Duodenal mucosa (tissue), 2 donors: ENCODE measurements at regions not wholly inside any gene's neighbourhood (a gene's known extent, or its start where the extent isn't known, plus 50 kb on each side); places are given as distances from the start of the nearest gene placed in this dataset.

Experiments used
- H3K27ac ChIP-seq: one replicate; pipeline ENCODE4 v1.7.0; 2013; ENCODE audit warnings: low read depth, low read length
- H3K27me3 ChIP-seq, 2 donors: one replicate each; pipeline ENCODE4 v1.7.0; 2013; ENCODE audit warnings: low read length in 2 of 2, control low read depth in 1 of 2; ENCODE audit not compliant: insufficient read depth in 2 of 2, control insufficient read depth in 1 of 2
- H3K36me3 ChIP-seq, 2 donors: one replicate each; pipeline ENCODE4 v1.7.0; 2013; ENCODE audit warnings: low read length in 2 of 2, control low read depth in 1 of 2; ENCODE audit not compliant: insufficient read depth in 2 of 2, control insufficient read depth in 1 of 2
- H3K4me1 ChIP-seq, 2 donors: one replicate each; pipeline ENCODE4 v1.7.0; 2013; ENCODE audit warnings: low read length in 2 of 2, control low read depth in 1 of 2; ENCODE audit not compliant: insufficient read depth in 2 of 2, control insufficient read depth in 1 of 2
- H3K4me3 ChIP-seq, 2 donors: one replicate each; pipeline ENCODE4 v1.7.0; 2013; ENCODE audit warnings: low read length in 2 of 2, low read depth in 1 of 2
- H3K9ac ChIP-seq, 2 donors: one replicate each; pipeline ENCODE4 v1.7.0; 2013; ENCODE audit warnings: low read length in 2 of 2, low read depth in 1 of 2
- H3K9me3 ChIP-seq, 2 donors: one replicate each; pipeline ENCODE4 v1.7.0; 2013; ENCODE audit warnings: low read length in 2 of 2, control low read depth in 1 of 2; ENCODE audit not compliant: control insufficient read depth in 1 of 2

DNA sequence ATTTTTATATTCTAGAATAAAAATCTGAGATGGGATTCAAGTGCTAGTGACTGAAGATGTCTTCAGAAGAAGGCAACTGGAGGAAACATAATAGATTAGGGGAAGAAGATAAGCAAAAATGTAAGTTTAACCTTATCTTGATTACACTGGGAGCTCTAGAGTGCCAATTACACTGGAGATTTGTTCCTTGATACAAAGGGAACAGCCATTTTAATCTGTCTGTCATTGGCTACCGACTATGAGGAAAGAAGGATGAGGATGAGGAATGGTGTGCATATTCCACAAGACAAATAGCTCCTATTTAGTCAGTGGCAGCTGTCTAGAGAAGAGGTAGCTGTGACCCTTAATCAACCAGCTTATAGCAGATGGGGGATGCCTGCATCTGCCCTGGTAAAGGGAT is 1034.5 kb upstream of the IGFBP7 start:
- Histone ChIP-seq H3K4me3 (no peak overlapping the region), H3K27me3 (no peaks in the 10 kb centered on the region), H3K9ac (no peak overlapping the region), H3K36me3 (no peaks in the 10 kb centered on the region), H3K4me1 (no peaks in the 10 kb centered on the region), H3K27ac (no peak overlapping the region), H3K9me3 (peaks cover 2 to 5% of the 10 kb centered on the region in 2 donors)

DNA sequence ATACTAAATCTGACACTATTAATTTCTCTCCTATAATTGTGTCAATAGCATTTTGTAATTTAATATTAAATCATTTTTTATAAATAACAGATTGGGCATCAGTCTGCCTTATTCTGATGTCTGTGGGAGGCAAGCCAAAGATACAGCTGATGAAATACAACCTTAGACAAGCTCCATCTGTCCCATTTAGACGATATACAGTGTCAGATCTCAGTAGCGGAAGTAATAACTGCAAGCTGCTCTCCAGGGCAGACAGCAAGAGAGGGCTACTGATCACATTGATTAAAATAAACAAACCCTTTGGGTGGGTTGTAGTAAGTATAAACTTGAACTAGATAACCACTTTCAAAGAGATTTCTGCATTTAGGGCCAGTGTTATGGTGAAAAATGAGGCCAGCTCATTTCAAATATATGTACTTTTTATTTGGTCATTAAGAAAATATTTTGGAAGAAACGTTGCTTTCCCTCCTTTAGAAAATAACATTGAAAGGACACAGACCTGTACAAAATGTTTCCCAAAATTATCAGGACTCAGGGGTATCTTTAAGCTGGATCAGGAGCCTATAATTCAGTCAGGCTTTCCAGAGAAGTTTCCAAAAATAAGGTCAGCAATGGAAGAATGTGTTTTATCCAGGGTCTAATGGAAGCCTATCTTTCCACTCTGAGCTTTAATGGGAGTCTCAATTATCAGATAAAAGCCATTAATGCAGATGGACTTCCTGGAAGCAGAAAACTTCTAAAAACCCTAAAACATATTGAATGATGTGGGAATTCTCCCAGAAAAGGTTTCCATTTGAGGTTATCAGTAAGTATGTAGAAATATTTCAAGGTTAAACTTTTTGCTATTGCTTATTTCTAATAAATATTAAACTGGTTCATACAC is 1028.8 kb upstream of the IGFBP7 start:
- no peaks in the 10 kb centered on the region for H3K4me1 ChIP-seq
- H3K9me3 ChIP-seq = no peaks in the 10 kb centered on the region
- H3K9ac ChIP-seq = no peak overlapping the region
- H3K27me3 ChIP-seq = no peaks in the 10 kb centered on the region
- no peaks in the 10 kb centered on the region for H3K36me3 ChIP-seq
- H3K27ac ChIP-seq = no peak overlapping the region
- H3K4me3 ChIP-seq = no peak overlapping the region

DNA sequence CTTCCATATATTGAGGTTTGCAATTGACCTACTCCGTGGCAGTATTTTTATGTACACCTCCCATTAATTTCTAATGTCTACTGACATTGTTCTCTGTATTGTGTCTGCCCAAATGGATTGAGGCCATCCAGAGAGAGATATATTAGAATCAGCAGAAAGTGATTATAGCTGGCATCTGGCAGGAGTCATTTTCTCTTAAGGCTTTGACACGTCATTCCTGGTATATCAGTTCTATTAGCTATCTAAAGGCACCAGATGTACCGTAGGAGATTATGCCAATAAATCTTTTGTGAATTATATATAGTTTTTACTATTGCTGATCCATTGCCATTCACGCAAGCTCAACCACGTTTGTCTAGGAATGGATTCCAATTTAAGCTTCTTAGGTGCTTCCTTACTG is 1026.4 kb upstream of the IGFBP7 start:
- Histone ChIP-seq H3K4me3 (no peak overlapping the region), H3K27me3 (no peaks in the 10 kb centered on the region), H3K9me3 (peaks cover 0 to 5% of the 10 kb centered on the region in 2 donors), H3K4me1 (no peaks in the 10 kb centered on the region), H3K27ac (no peak overlapping the region), H3K9ac (no peak overlapping the region), H3K36me3 (no peaks in the 10 kb centered on the region)

DNA sequence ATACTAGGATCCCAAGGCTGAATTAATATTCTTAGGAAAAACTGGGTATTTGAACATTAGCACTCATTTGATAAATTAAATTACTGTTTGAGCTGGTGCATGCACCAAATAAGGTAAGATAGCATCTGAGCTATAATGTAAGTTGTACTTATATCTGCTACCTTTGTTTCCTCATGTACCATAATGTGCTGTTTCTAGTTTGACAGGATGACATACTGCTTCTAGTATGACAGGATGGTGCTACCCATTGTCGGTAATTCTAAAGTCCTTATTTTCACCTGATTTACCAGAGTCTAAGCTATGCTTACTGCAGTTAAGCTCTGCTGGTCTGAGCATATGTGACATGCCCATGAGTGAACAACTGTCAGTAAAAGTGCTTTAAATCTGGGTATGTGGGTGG is 1017.5 kb upstream of the IGFBP7 start:
- H3K27me3 ChIP-seq = no peaks in the 10 kb centered on the region
- H3K27ac ChIP-seq = no peak overlapping the region
- no peaks in the 10 kb centered on the region for H3K4me1 ChIP-seq
- H3K9ac ChIP-seq = no peak overlapping the region
- no peak overlapping the region for H3K4me3 ChIP-seq
- no peaks in the 10 kb centered on the region for H3K36me3 ChIP-seq
- H3K9me3 ChIP-seq = no peaks in the 10 kb centered on the region

DNA sequence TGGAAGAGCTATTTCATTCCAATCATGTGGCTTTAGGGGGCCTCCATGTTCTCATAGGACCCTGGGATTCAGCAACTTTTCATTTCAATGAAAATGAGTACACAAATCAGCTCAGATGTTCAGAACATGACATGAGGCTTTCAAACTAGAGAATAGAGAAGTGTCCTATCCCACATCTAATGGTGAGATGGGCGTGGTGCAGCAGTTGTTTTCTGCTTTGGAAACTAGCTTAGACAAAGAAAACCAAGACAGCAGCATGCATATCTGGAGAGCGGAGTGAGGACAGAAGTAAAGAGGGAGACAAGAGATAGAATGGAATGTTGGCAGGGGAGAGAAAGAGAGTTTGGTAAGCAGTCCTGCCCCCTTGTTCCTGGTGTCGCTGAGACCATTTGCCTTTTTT is 1009.1 kb upstream of the IGFBP7 start:
- no peaks in the 10 kb centered on the region for H3K4me1 ChIP-seq
- H3K9me3 ChIP-seq = peaks cover 0 to 4% of the 10 kb centered on the region in 2 donors
- H3K36me3 ChIP-seq = no peaks in the 10 kb centered on the region
- H3K27me3 ChIP-seq = no peaks in the 10 kb centered on the region
- H3K4me3 ChIP-seq = no peak overlapping the region
- H3K9ac ChIP-seq = no peak overlapping the region
- H3K27ac ChIP-seq = no peak overlapping the region

DNA sequence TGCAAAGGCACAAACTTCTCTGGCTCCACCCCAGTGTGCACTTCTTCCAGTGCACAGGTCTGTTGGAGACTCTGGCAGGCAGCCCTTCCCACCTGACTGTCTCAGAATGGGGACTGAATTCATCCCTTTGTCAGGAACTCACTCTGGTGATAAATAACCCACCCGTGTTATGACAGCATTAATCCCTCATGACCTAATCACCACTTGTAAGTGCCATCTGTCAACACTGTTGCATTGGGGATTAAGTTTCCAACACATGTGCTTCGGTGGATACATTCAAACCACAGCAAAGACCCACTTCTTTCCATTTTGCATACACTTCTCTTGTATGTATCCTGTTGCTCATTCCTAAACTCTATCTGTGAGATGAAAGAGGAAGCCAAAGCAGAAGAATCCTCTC is 1002.9 kb upstream of the IGFBP7 start:
- Histone ChIP-seq H3K4me1 (no peaks in the 10 kb centered on the region), H3K9ac (no peak overlapping the region), H3K27me3 (no peaks in the 10 kb centered on the region), H3K4me3 (no peak overlapping the region), H3K27ac (no peak overlapping the region), H3K9me3 (peaks cover 0 to 3% of the 10 kb centered on the region in 2 donors), H3K36me3 (no peaks in the 10 kb centered on the region)

DNA sequence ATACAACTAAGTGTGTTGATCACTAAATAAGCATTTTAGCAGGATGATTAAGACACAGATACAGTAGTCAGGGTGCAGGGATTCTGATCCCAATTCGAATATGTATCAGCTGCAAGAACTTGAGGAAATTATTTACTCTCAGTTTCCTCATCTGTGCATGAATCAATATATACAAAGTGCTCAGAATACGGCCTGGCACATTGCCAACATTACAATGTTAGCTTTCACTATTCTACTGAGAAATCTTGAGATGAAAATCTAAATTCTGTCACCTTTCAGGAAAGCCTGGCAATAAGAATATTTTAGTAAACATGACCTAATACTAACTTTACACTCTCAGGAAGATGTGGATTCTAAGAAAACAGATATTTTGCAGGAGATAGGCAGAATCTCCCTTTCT is 1001.6 kb upstream of the IGFBP7 start:
- no peak overlapping the region for H3K27ac ChIP-seq
- H3K9me3 ChIP-seq = no peaks in the 10 kb centered on the region
- no peak overlapping the region for H3K4me3 ChIP-seq
- H3K4me1 ChIP-seq = no peaks in the 10 kb centered on the region
- H3K36me3 ChIP-seq = no peaks in the 10 kb centered on the region
- no peaks in the 10 kb centered on the region for H3K27me3 ChIP-seq
- no peak overlapping the region for H3K9ac ChIP-seq

DNA sequence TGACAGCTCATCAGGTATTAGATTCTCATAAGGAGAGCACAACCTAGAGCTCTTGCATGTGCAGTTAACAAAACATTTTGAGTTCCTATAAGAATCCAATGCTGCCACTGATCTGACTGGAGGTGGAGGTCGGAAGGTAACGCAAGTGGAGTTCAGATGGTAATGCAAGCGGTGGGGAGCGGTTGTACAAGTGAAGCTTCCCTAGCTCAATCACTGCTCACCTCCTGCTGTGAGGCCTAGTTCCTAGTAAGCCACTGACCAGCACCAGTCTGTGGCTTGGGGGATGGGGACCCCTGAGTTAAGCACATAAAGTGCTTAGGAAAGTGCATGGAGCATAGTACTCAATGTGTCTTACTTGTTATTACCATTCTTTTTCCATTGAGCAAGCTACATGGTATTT is 983.2 kb upstream of the IGFBP7 start:
- H3K36me3 ChIP-seq = no peaks in the 10 kb centered on the region
- H3K4me1 ChIP-seq = no peaks in the 10 kb centered on the region
- peaks cover 0 to 4% of the 10 kb centered on the region in 2 donors for H3K9me3 ChIP-seq
- no peaks in the 10 kb centered on the region for H3K27me3 ChIP-seq
- H3K27ac ChIP-seq = no peak overlapping the region
- no peak overlapping the region for H3K9ac ChIP-seq
- no peak overlapping the region for H3K4me3 ChIP-seq

DNA sequence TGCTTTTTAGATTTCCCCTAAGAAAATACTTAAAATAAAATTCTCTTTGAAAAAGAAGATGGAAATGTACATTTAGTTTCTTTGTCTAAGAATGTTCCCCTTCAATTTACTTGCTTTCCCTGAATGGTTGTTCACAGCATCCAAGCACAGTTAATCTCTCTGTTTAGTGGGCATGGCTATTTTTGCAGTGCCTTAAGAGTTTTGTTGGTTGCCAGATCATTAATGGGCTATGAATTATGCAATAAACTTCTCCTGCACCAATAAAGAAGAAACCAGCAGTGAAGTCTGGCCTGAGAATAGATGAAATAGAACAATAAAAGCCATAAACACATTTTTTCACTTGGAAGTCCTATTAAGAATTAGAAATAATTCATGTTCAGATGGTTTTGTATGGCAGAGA is 980.4 kb upstream of the IGFBP7 start:
- Histone ChIP-seq H3K36me3 (no peaks in the 10 kb centered on the region), H3K27me3 (no peaks in the 10 kb centered on the region), H3K9ac (no peak overlapping the region), H3K9me3 (peaks cover 0 to 3% of the 10 kb centered on the region in 2 donors), H3K4me3 (no peak overlapping the region), H3K27ac (no peak overlapping the region), H3K4me1 (no peaks in the 10 kb centered on the region)

DNA sequence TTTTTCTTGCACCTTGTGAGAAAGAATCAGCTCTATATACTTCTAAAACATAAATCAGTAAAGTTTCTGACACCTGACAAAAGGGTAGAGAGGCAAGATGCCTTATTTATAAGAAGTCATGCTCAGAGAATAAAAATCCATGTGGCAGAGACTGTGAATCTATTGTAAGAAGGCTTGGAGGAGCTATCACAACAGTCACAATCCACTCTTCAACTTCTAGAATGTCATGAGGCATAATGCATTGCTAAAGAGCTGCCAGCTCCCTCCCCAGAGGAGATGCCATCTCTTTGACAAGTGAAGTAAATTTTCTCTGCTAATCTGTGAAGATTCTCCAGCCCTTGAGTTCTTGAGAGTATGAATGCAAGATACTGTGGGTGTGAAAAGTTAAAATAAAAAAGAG is 971.2 kb upstream of the IGFBP7 start:
- H3K9me3 ChIP-seq = no peaks in the 10 kb centered on the region
- H3K4me3 ChIP-seq = no peak overlapping the region
- H3K36me3 ChIP-seq = no peaks in the 10 kb centered on the region
- no peak overlapping the region for H3K27ac ChIP-seq
- H3K27me3 ChIP-seq = no peaks in the 10 kb centered on the region
- H3K9ac ChIP-seq = no peak overlapping the region
- H3K4me1 ChIP-seq = no peaks in the 10 kb centered on the region
